ENCODE measurements at regions not wholly inside any gene's neighbourhood (a gene's known extent, or its start where the extent isn't known, plus 50 kb on each side); places are given as distances from the start of the nearest gene placed in this dataset.

GRCh38 chr14:101025696-101026095, 122.2 kb upstream of the RTL1 start:
- DNase-seq (ENCODE audit: low read depth in 2 of 2): no peak

GRCh38 chr14:101026341-101026740, 122.8 kb upstream of the RTL1 start:
- DNase-seq (ENCODE audit: low read depth in 2 of 2): no peak

- no peak for DNase-seq (ENCODE audit: low read depth in 2 of 2)
These were observed 123.8 kb upstream of the RTL1 start for GRCh38 chr14:101027291-101027690.

DNA sequence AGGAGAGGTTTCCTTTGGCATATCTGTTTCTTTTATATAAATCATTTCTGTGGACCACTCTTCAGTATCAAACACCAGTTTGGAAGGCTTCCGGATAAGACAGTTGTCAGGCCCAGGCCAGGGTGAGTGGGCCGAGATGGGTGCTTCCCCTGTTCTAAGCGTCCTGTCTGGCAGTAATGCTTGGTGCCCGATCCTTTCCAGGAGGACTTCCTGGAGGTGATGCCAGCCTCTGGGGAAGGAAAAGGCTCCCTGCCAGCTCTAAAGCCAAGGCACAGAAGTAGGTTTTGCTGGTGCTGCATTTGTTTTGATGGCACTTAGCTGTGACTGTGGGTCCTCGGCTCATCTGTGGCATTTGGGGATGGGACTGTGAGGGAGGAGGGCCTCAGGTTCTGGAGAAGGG, 124.4 kb upstream of the RTL1 start:
- no peak for DNase-seq (ENCODE audit: low read depth in 2 of 2)

DNA sequence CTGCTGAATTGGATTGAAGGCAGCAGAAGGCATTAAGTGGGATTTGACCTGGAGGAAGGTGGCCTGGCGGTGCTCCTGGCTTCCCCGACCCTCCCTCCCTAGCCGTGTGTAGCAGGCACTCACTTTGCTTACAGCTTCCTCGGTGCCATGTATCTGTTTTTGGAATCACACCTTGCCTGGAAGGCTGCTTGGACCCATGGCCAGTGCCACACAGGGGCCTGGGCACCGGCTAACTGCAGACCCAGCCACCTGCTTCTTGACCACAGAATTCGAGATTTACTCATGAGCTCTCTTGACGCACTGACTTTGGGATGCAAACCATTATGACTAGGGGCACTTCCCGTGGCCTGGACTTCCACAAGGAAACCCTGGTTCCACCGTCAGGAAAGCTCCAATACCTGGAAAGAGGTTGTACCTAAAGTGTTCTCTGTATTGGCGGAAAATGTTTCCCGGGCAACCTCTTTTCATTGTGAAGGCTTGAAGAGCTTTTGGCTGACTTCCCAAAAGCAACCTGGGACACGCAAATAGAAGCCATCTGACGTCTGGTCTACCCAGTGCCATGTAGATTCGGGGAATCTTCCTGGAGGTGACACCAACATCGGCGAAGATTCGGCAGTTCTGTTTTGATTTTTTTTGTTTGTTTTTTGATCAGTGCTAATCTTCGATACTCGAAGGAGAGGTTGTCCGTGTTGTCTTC, 125.6 kb upstream of the RTL1 start:
- DNase-seq (ENCODE audit: low read depth in 2 of 2): no peak

DNA sequence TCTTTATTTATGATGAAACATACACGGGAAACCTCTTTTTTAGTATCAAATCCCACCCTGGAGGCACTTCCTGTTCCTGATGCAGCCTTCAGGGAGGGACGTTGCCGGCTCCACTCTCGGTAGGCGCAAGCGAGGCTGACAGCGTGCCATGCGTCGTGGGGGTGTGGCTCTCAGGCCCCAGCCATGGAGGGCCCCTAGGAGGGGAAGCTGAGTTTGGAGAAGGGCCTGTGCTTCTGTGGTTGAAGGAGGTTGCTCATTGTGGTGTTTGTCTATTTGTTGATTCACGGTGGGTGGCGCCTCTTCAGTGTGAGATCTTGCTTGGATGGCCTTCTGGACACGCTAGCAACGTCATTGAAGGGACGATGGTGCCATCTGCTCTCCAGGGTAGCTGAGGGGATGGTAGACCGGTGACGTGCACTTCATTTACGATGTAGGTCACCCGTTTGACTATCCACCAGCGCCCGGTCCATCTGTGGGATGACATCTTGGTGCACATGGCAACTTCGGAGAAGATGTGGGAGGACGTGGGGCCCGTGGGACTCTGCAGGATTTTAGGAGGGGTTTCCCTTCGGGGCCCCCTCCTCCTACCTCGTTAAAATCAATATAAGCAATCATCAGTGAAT, 126.3 kb upstream of the RTL1 start:
- no peak for DNase-seq (ENCODE audit: low read depth in 2 of 2)

DNA sequence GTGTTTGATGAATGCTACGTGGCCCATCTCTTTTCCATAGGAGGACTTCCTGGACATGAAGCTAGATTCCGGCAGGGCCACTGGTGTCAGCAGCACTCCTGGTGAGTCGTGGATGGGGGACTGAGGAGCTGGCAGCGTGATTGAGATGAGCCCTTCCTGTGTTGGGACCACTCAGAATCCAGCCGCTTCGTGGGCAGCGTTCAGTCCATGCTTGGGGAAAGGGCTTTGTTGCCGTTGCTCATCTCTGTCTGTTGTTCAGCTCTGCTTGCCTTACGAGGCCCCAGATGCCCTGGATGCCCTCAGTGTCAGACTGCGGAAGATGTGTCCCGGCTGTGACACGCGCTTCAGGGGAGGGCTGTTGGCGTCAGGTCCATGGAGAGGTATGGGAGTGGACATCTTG, 127.1 kb upstream of the RTL1 start:
- no peak for DNase-seq (ENCODE audit: low read depth in 2 of 2)

- no peak for DNase-seq (ENCODE audit: low read depth in 2 of 2)
These were observed 127.7 kb upstream of the RTL1 start for GRCh38 chr14:101031186-101031585.

GRCh38 chr14:101031721-101032120, 128.2 kb upstream of the RTL1 start:
- DNase-seq (ENCODE audit: low read depth in 2 of 2): no peak

GRCh38 chr14:101032433-101032832, 128.9 kb upstream of the RTL1 start:
- DNase-seq (ENCODE audit: low read depth in 2 of 2): no peak

DNA sequence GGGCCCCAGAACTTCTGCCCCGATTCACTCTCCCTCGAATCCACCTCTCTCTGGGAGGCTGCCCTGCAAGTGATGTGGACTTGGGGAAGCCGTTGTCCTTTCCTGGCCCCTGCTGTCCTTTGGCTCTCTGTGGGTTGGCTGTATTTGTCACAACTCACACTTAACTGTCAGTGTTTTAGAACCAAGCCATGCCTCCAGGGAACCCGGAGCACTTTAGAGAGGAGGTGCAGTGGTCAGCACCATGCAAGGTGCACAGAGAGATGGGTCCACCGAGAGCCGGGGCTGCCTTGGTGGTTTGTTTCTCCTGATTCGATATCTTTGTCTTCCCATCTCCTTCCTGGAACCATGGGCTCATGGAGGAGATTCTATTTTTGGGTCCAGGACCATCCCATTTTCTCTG, 129.5 kb upstream of the RTL1 start:
- no peak for DNase-seq (ENCODE audit: low read depth in 2 of 2)

- no peak for DNase-seq (ENCODE audit: low read depth in 2 of 2)
These were observed 130.1 kb upstream of the RTL1 start for GRCh38 chr14:101033446-101034165.

GRCh38 chr14:101034986-101035385, 131.5 kb upstream of the RTL1 start:
- DNase-seq (ENCODE audit: low read depth in 2 of 2): no peak

GRCh38 chr14:101035466-101036225, 132.1 kb upstream of the RTL1 start:
- DNase-seq (ENCODE audit: low read depth in 2 of 2): no peak

DNA sequence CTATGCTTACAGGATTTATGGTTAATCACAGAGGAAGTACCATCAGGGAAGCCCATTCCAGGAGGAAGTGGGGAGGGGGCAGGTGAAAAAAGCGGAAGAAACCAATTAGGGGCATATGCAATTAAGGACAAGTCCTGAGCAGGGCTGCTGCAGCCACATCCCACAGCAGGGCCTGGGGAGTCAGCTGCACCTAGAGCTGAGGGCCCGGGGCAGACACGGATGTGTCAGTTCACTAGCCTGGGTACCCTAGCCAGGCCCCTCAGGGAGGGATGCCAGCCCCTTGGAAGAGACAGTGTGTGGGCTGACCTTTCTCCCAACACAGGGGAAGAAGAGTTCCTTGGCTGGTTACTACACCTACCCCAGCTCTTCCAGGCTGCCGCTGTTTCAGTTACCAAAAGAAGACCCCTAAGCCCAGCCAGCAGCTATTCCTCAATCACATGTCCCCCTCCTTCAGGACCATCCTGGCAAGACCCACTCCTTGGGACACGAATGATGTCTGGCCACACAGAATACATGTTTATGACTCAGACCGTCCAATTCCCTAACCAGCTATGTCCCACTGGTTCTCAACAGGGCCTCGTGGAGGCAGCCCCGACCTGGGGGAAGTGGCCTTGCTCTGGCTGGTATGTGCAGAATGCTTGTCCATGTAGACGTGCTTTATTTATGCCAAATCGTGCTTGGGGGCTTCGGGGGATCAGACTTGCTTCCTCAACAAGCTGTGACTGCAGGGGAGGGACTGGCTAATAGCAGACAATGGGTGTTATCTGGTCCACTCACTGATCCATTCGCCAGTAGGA, 133.7 kb upstream of the RTL1 start:
- no peak for DNase-seq (ENCODE audit: low read depth in 2 of 2)

GRCh38 chr14:101039031-101039754, 135.7 kb upstream of the RTL1 start:
- DNase-seq (ENCODE audit: low read depth in 2 of 2): no peak

- DNase-seq (ENCODE audit: low read depth in 2 of 2): no peak
These were observed 136.2 kb upstream of the RTL1 start for GRCh38 chr14:101039755-101040138.

DNA sequence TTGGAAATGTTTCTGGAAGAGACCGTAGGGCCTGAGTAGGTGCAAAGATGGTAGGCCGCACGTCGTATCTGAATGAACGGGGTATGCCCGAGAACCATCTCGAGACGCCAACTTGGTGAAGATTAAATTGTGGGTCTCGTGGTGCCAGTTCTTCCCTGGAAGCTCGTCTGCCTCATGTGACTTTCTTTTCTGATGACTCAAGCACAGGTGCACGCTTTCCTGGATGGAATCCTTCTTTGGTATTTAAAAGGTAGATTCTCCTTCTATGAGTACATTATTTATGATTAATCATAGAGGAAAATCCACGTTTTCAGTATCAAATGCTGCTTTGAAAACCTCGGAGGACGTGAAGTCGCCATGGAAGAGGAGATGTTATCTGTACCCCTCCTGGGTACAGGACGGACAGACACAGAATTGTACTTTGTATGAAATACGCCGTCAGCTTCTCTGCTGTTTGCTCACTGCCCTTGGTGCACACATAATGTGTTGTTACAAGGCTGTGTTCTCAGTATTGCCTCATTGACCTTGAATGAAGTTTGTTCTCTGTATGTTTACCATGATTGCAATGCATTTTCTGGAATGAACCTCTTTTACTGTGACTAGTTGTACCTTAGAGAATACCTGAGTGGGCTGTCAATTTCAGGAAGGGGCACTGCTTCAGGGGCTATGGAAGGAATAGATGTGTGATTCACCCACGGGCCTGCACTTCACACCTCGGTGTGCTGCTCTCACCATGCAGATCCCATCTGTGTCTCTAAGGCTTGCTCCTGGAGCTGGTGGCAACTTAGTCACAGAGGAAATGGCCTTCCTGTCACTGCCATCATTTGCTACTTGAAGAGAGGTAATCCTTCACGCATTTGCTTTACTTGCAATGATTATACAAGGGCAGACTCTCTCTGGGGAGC, 137.3 kb upstream of the RTL1 start:
- no peak for DNase-seq (ENCODE audit: low read depth in 2 of 2)

GRCh38 chr14:101043891-101044290, 140.4 kb upstream of the RTL1 start:
- DNase-seq (ENCODE audit: low read depth in 2 of 2): no peak

DNA sequence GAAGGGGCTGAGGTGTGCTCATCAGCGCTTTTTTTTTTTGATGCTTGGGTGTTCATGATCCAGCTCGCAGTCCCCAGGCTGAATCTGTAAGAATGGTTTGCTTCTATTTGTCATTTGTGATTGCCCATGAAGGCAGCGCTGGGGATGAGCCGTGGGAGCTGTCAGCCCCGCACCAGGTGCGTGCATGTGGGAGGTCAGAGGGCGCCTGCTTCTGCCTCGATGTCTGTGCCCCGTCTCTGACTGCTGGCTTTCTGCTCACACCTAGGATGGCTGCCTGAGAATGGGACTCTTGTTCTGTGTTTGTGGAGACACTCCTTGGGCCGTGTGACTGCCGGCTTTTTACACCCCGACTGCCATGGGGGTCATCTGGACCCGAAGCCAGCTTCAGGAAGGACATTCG, 141.2 kb upstream of the RTL1 start:
- DNase-seq (ENCODE audit: low read depth in 2 of 2): no peak

All from stimulated activated CD8-positive, alpha-beta memory T cell treated with anti-CD3 and anti-CD28 coated beads, Interleukin-15, amount 100 ng/mL, for 4 hours (primary cell).